ENCODE measurements at regions not wholly inside any gene's neighbourhood (a gene's known extent, or its start where the extent isn't known, plus 50 kb on each side); places are given as distances from the start of the nearest gene placed in this dataset.
"Not testable (repeated sequence)": the region's sequence is repeated elsewhere in the genome, so short reads cannot be mapped to it uniquely, and the experiment has no call there.

DNA sequence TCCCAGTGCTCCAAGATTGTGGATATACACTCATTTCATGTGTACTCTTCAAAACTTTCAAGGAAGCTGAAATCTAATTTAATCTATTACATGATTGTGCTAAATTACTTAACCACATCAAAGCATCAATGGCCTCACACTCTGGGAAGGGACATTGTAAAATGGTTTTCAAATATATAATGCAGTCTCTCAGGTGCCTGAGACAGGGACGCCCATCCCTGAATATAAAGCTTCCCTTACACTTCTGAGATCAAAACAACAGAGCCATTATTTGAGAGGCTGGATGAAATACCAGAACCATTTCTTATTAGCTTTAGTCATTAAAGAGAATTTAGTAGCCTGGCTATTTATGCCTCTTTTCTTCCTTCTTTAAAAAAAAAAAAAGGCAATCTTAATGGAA is 259.2 kb upstream of the NFIA start:
- intact Hi-C loops (cut with micrococcal nuclease) = no loop called here
- DNase-seq = no peak
- no peaks in the 10 kb centered on the region for H3K36me3 Mint-ChIP-seq (ENCODE audit: low read depth)
- H3K4me1 Mint-ChIP-seq (ENCODE audit: low read depth) = no peaks in the 10 kb centered on the region
- no peaks in the 10 kb centered on the region for H3K27me3 Mint-ChIP-seq (ENCODE audit: low read depth)
- H3K4me3 Mint-ChIP-seq = no peak overlapping the region
- no peak overlapping the region for H3K27ac Mint-ChIP-seq
- CTCF ChIA-PET = no interaction called here
- peaks cover 9% of the 10 kb centered on the region for H3K9me3 Mint-ChIP-seq

DNA sequence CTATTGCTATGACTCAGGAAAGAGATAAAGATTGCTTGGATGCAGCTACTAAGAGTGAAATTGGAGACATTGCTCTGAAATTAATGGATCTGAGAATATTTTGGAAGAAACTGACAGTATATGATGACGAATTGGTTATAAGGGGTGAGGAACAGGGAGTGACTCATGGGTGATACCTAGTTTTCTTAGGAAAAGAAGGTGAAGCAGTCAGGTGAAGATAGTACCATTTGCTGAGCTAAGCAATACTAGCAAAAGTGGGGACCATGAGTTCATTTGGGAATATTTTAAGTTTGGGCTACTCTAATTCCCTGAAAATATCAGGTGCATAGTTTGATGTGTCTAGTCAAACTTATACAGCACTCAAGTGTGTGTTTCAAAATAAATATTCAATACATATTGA is 260.1 kb upstream of the NFIA start:
- Mint-ChIP-seq H3K36me3 (ENCODE audit: low read depth) (no peaks in the 10 kb centered on the region), H3K4me1 (ENCODE audit: low read depth) (no peaks in the 10 kb centered on the region), H3K27me3 (ENCODE audit: low read depth) (peaks cover 3% of the 10 kb centered on the region), H3K27ac (no peak overlapping the region), H3K4me3 (no peak overlapping the region), H3K9me3 (peaks cover 9% of the 10 kb centered on the region)
- intact Hi-C loops (cut with micrococcal nuclease) = no loop called here
- DNase-seq = no peak
- CTCF ChIA-PET = interaction anchor here (0.6 kb wide), 1 partner anchor 1040 kb away, joined by 4 read pairs; no protein-coding TSS in a partner anchor

DNA sequence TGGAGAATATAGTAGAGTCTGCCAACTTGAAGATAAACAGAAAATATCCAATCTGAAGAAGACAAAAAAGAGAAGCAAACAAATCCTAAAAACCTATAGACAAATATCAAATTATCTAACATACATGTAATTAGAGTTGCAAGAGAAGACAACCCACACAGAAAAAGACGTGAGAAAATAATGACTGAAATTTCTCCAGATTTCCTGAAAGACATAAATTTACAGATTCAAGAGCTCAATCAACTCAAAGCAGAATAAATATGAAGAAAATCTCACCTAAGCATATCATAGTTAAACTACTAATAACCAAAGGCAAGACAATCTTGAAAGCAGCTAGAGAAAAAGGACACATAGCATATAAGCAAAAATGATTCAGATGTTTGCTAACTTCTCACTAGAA is 261.2 kb upstream of the NFIA start:
- H3K27me3 Mint-ChIP-seq (ENCODE audit: low read depth) = peaks cover 3% of the 10 kb centered on the region
- H3K27ac Mint-ChIP-seq = no peak overlapping the region
- no peak overlapping the region for H3K4me3 Mint-ChIP-seq
- no peak for DNase-seq
- intact Hi-C loops (cut with micrococcal nuclease) = no loop called here
- H3K4me1 Mint-ChIP-seq (ENCODE audit: low read depth) = no peaks in the 10 kb centered on the region
- no peaks in the 10 kb centered on the region for H3K36me3 Mint-ChIP-seq (ENCODE audit: low read depth)
- CTCF ChIA-PET = no interaction called here
- H3K9me3 Mint-ChIP-seq = peaks cover 1% of the 10 kb centered on the region

DNA sequence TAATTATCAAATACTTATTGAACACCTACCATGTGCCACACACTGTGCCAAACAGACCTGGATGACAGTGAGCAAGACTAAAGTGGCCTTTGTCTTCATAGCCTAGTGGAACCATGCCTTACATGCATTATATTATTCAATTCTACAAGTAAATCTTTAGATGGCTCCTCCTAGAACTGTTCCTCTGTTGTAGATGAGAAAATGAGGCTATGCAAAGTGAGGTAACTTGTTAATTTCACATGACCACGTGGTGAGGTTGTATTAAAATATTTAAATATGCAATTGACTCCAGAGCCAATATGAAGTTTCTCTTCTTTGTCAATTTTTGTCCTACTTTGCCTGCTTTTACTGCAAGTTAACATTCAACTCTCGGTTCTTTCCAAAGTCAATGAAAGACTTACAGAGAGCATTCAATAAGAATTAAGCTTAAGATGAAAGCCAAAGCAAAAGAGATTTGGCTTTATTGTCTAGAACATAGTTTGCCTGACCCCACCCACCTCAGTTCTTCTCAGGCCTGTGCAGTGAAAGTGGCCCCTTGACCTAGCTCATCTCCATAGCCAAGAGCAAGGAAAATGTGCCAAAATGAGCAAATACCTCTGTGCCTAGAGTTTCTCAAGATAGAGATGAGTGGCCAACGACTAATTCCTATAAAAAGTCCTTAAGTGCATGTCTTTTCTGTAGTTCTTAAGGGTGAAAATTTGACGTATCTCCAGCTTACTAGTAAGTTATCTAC is 263.2 kb upstream of the NFIA start:
- H3K4me3 Mint-ChIP-seq = no peak overlapping the region
- H3K4me1 Mint-ChIP-seq (ENCODE audit: low read depth) = no peaks in the 10 kb centered on the region
- no peak for DNase-seq
- no peak overlapping the region for H3K27ac Mint-ChIP-seq
- intact Hi-C loops (cut with micrococcal nuclease) = no loop called here
- CTCF ChIA-PET = no interaction called here
- peaks cover 3% of the 10 kb centered on the region for H3K27me3 Mint-ChIP-seq (ENCODE audit: low read depth)
- no peaks in the 10 kb centered on the region for H3K9me3 Mint-ChIP-seq
- H3K36me3 Mint-ChIP-seq (ENCODE audit: low read depth) = no peaks in the 10 kb centered on the region

DNA sequence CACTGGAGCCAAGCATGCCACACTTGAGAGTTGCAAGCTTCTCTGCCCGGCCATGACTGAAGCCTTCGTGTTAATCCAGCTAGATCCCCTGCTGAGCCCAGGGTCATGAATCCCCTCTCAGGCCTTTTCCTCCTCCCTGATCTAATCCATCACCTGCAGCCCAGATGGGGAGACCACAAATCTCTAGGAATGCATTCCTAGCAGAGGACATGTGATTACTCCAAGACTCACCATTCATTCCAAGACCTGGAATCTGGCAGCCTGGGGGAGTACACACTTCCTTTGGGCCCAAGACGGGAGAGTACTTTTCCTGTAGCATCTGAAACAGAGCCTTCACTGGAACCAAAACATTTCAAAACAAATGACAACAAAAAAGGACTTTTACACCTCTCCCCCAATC is 269.3 kb upstream of the NFIA start:
- Mint-ChIP-seq H3K27ac (no peak overlapping the region), H3K27me3 (ENCODE audit: low read depth) (peaks cover 14% of the 10 kb centered on the region), H3K36me3 (ENCODE audit: low read depth) (no peaks in the 10 kb centered on the region), H3K4me3 (no peak overlapping the region), H3K9me3 (no peaks in the 10 kb centered on the region), H3K4me1 (ENCODE audit: low read depth) (no peaks in the 10 kb centered on the region)
- CTCF ChIA-PET = no interaction called here
- intact Hi-C loops (cut with micrococcal nuclease) = no loop called here
- no peak for DNase-seq

DNA sequence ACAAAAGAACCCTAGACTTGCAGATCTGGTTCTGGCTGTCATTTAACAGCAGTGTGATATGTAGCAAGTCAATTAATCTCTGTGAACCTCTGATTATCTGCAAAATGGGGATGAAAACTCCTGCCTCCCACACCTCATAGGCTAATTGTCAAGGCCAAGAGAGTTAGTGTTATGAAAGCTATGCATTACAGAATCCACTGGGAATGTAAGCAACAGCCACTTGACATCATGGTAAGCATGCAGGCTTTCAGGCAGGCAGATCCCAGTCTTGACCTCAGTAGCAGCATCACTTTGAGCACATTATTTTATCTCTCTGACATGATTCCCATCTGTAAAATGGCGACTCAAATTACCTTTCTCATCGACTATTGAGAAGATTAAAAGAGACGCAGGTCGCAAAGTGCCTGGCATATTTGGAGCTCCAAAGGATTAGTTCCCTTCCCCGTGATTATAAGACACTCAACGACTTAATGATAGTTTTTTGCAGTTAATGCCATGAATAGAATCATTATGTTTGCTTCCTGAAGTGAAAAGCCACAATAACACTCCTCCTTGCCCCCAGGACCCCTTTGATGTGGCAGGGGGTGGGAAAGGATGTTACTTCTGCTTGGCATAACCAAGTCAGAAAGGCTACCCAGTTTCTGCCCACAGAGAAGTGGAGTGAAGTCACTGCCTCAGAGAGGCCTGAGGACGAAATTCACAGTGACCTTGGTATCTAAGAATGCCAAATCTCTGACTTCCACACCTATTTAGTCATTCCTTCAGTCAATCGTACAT is 273.0 kb upstream of the NFIA start:
- no peak for DNase-seq
- CTCF ChIA-PET = no interaction called here
- intact Hi-C loops (cut with micrococcal nuclease) = no loop called here
- H3K4me3 Mint-ChIP-seq = no peak overlapping the region
- peaks cover 10% of the 10 kb centered on the region for H3K27me3 Mint-ChIP-seq (ENCODE audit: low read depth)
- no peak overlapping the region for H3K27ac Mint-ChIP-seq
- no peaks in the 10 kb centered on the region for H3K4me1 Mint-ChIP-seq (ENCODE audit: low read depth)
- no peaks in the 10 kb centered on the region for H3K36me3 Mint-ChIP-seq (ENCODE audit: low read depth)
- H3K9me3 Mint-ChIP-seq = peaks cover 15% of the 10 kb centered on the region

DNA sequence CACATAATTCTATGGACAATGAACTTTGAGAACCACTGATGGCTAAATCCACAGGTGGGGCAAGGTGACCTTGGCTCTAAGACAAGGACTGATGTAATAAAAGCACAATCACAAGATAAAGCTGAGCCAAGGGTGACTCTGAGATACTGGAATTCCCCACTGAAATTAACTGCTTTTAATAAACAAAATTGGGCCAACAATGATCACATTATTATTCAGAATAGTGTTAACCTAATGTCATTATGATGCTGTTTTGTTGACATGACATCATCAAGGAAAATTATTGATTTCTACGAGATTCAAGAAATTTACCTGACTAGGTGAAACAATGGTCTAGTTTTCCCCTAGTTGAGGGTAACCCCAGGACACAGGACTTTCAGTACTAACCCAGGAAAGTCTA is 273.7 kb upstream of the NFIA start:
- H3K27ac Mint-ChIP-seq = no peak overlapping the region
- H3K36me3 Mint-ChIP-seq (ENCODE audit: low read depth) = no peaks in the 10 kb centered on the region
- DNase-seq = no peak
- H3K9me3 Mint-ChIP-seq = peaks cover 18% of the 10 kb centered on the region
- H3K27me3 Mint-ChIP-seq (ENCODE audit: low read depth) = peaks cover 10% of the 10 kb centered on the region
- intact Hi-C loops (cut with micrococcal nuclease) = no loop called here
- CTCF ChIA-PET = no interaction called here
- no peaks in the 10 kb centered on the region for H3K4me1 Mint-ChIP-seq (ENCODE audit: low read depth)
- no peak overlapping the region for H3K4me3 Mint-ChIP-seq

DNA sequence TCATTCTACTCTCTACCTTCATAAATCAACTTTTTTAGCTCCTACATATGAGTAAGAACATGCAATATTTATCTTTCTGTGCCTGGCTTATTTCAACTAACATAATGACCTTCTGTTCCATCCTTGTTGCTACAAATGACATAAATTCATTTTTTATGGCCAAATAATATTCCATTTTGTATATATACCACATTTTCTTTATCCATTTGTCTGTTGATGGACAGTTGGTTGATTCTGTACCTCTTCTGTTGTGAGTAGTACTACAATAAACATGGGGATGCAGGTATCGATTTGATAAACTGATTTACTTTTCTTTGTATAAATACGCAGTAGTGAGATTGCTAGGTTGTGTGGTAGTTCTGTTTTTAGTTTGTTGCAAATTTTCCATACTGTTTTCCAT is 279.5 kb upstream of the NFIA start:
- Mint-ChIP-seq H3K4me3 (no peak overlapping the region), H3K4me1 (ENCODE audit: low read depth) (no peaks in the 10 kb centered on the region), H3K36me3 (ENCODE audit: low read depth) (no peaks in the 10 kb centered on the region), H3K27me3 (ENCODE audit: low read depth) (no peaks in the 10 kb centered on the region), H3K9me3 (peaks cover 24% of the 10 kb centered on the region), H3K27ac (no peak overlapping the region)
- CTCF ChIA-PET = interaction anchor here (1.3 kb wide), 1 partner anchor 8 kb away, joined by 3 read pairs; no protein-coding TSS in a partner anchor
- intact Hi-C loops (cut with micrococcal nuclease) = no loop called here
- DNase-seq = no peak

DNA sequence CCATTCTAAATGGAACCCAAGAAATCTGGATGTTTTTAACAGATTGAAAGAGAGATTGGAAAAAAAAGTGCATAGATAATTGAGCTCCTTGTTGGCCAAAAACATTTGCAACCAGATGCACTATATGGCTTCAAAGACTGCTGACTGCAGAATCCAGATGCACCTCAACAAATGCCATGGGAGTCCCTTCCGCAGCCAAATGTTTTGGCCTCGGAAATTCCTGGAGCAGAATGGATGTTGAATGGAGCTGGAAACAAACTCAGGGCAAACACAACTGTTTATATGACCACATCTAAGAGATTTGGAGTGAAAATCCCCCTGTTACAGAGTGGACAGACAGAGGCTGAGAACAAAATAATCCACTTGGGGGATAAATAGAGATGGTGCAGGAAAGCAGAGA is 285.0 kb upstream of the NFIA start:
- DNase-seq = no peak
- Mint-ChIP-seq H3K27ac (no peak overlapping the region), H3K27me3 (ENCODE audit: low read depth) (no peaks in the 10 kb centered on the region), H3K36me3 (ENCODE audit: low read depth) (no peaks in the 10 kb centered on the region), H3K4me3 (no peak overlapping the region), H3K4me1 (ENCODE audit: low read depth) (no peaks in the 10 kb centered on the region), H3K9me3 (no peaks in the 10 kb centered on the region)
- CTCF ChIA-PET = no interaction called here
- intact Hi-C loops (cut with micrococcal nuclease) = no loop called here

DNA sequence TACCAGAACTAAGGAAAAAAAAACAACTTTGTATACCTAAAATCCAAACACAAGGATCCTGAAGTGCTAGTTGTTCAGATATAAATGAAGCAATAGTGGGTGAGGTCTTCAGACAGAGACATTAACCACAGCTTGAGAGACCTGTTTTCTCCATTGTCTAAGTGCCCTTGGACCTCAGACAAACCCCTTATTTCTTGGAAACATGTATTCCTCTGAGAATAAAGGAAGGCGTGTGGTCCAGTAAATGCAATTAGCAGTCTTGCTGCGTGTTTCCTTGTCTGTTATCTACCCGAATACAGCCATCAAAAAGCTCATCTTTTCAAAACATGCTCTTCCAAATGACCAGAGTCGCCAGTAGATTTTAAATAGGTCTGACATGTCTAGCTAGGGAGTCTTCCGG is 291.1 kb upstream of the NFIA start:
- Mint-ChIP-seq H3K4me3 (no peak overlapping the region), H3K9me3 (no peaks in the 10 kb centered on the region), H3K27me3 (ENCODE audit: low read depth) (no peaks in the 10 kb centered on the region), H3K4me1 (ENCODE audit: low read depth) (no peaks in the 10 kb centered on the region), H3K27ac (no peak overlapping the region), H3K36me3 (ENCODE audit: low read depth) (no peaks in the 10 kb centered on the region)
- intact Hi-C loops (cut with micrococcal nuclease) = no loop called here
- CTCF ChIA-PET = no interaction called here
- no peak for DNase-seq

DNA sequence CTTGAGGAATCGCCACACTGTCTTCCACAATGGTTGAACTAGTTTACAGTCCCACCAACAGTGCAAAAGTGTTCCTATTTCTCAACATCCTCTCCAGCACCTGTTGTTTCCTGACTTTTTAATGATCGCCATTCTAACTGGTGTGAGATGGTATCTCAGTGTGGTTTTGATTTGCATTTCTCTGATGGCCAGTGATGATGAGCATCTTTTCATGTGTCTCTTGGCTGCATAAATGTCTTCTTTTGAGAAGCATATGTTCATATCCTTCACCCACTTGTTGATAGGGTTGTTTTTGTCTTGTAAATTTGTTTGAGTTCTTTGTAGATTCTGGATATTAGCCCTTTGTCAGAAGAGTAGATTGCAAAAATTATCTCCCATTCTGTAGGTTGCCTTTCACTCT is 309.3 kb upstream of the NFIA start:
- H3K27ac Mint-ChIP-seq; DNase-seq; H3K4me3 Mint-ChIP-seq; H3K4me1 Mint-ChIP-seq (ENCODE audit: low read depth); H3K9me3 Mint-ChIP-seq; H3K36me3 Mint-ChIP-seq (ENCODE audit: low read depth); intact Hi-C loops (cut with micrococcal nuclease); H3K27me3 Mint-ChIP-seq (ENCODE audit: low read depth); CTCF ChIA-PET: not testable (repeated sequence)

DNA sequence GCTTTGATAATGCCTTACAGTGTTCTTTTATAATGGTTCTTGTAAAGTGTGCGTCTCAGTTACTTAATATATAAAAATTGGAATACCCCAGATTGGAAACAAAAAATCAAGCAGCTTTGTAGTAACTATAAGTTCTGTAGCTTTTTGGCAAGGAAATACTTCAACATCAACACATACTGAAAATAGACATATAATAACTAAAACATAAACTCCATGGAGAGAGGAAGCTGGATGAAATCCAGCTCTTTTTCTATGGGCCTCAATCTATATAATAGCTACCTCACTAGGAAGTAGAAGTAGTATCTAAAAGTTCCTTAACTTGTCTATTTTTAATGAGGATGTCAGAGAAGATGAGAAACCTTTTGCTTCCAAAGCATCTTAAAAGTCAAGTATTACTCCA is 313.3 kb upstream of the NFIA start:
- Mint-ChIP-seq H3K27me3 (ENCODE audit: low read depth) (no peaks in the 10 kb centered on the region), H3K4me1 (ENCODE audit: low read depth) (no peaks in the 10 kb centered on the region), H3K9me3 (peaks cover 6% of the 10 kb centered on the region), H3K4me3 (no peak overlapping the region), H3K36me3 (ENCODE audit: low read depth) (no peaks in the 10 kb centered on the region), H3K27ac (no peak overlapping the region)
- no peak for DNase-seq
- intact Hi-C loops (cut with micrococcal nuclease) = loop anchor here (5.0 kb wide), 1 partner anchor 797 kb away; no protein-coding TSS in a partner anchor
- CTCF ChIA-PET = interaction anchor here (0.6 kb wide), 1 partner anchor 148 kb away, joined by 3 read pairs; no protein-coding TSS in a partner anchor

DNA sequence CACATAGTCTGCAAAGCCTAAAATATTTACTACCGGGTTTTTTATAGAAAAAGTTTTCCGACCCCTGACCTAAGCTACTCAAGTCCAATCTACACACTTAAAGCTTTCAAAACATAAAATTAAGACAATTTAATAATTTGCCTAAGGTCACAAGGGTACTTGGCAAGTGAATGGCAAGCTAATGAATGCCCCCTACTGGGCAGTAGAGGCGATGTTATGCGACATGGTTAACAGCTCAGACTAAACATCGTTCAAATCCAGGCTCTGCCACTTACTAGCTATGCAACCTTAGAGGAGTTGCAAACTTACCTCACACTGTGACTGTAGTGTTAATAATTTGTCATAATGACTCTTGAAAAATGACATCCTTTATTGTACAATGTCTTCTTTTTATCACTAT is 317.2 kb upstream of the NFIA start:
- CTCF ChIA-PET = interaction anchor here (0.7 to 1.4 kb wide), 3 partner anchors 12 to 789 kb away, joined by 3 to 4 read pairs (median 3); no protein-coding TSS in a partner anchor

More for the DNA sequence above, 317.2 kb upstream of the NFIA start:
- Mint-ChIP-seq H3K9me3 (no peaks in the 10 kb centered on the region), H3K4me3 (no peak overlapping the region), H3K27ac (no peak overlapping the region), H3K4me1 (ENCODE audit: low read depth) (no peaks in the 10 kb centered on the region), H3K36me3 (ENCODE audit: low read depth) (no peaks in the 10 kb centered on the region), H3K27me3 (ENCODE audit: low read depth) (peaks cover 2% of the 10 kb centered on the region)
- DNase-seq = peak; percentile 12
- intact Hi-C loops (cut with micrococcal nuclease) = loop anchor here (5.0 kb wide), 1 partner anchor 793 kb away; no protein-coding TSS in a partner anchor

Data from activated naive CD4-positive, alpha-beta T cell treated with anti-CD3 and anti-CD28 coated beads for 36 hours (primary cell).